H9 (cell line): ENCODE measurements at regions not wholly inside any gene's neighbourhood (a gene's known extent, or its start where the extent isn't known, plus 50 kb on each side); places are given as distances from the start of the nearest gene placed in this dataset.

Experiments used
- DNase-seq: peaks from one replicate; pipeline ENCODE4 v3.0.0-alpha.2; 2017
- H2AFZ ChIP-seq: one replicate; pipeline ENCODE4 v1.6.1; 2013; ENCODE audit warnings: mild to moderate bottlenecking, low read length, control low read depth, moderate library complexity
- H2AK5ac ChIP-seq: 2 replicates; pipeline ENCODE4 v1.6.1; 2013; ENCODE audit warnings: low read length, control low read depth, mixed read lengths; ENCODE audit not compliant: insufficient read length
- H2BK120ac ChIP-seq: one replicate; pipeline ENCODE4 v1.6.1; 2013; ENCODE audit warnings: low read depth, mild to moderate bottlenecking, low read length, control low read depth, inconsistent platforms; ENCODE audit not compliant: poor library complexity, severe bottlenecking
- H2BK12ac ChIP-seq: 2 replicates; pipeline ENCODE4 v1.6.1; 2013; ENCODE audit warnings: low read length, control low read depth, mixed read lengths, low read depth; ENCODE audit not compliant: insufficient read length
- H2BK15ac ChIP-seq: 2 replicates; pipeline ENCODE4 v1.6.1; 2013; ENCODE audit warnings: low read depth, low read length, control low read depth
- H2BK20ac ChIP-seq: one replicate; pipeline ENCODE4 v1.6.1; 2013; ENCODE audit warnings: low read depth, mild to moderate bottlenecking, low read length, control low read depth, inconsistent platforms; ENCODE audit not compliant: poor library complexity, severe bottlenecking
- H2BK5ac ChIP-seq: 2 replicates; pipeline ENCODE4 v1.6.1; 2013; ENCODE audit warnings: low read length, control low read depth, mixed read lengths; ENCODE audit not compliant: insufficient read length
- H3K14ac ChIP-seq: 2 replicates; pipeline ENCODE4 v1.6.1; 2013; ENCODE audit warnings: low read length, control low read depth; ENCODE audit not compliant: insufficient read depth
- H3K18ac ChIP-seq: 2 replicates; pipeline ENCODE4 v1.6.1; 2013; ENCODE audit warnings: low read depth, mild to moderate bottlenecking, mixed read lengths, low read length, control low read depth; ENCODE audit not compliant: insufficient read length
- H3K23ac ChIP-seq: 2 replicates; pipeline ENCODE4 v1.6.1; 2013; ENCODE audit warnings: low read length, control low read depth, mixed read lengths, low read depth; ENCODE audit not compliant: insufficient read length
- H3K23me2 ChIP-seq: 2 replicates; pipeline ENCODE4 v1.6.1; 2013; ENCODE audit warnings: low read depth, mild to moderate bottlenecking, mixed read lengths, low read length, control low read depth; ENCODE audit not compliant: insufficient read length, poor library complexity, severe bottlenecking
- H3K27ac ChIP-seq: 2 replicates; pipeline ENCODE4 v1.5.1; 2013; ENCODE audit warnings: low read length, control low read depth, mixed read lengths, low read depth; ENCODE audit not compliant: insufficient read length
- H3K27me3 ChIP-seq: 2 replicates; pipeline ENCODE4 v1.6.1; 2013; ENCODE audit warnings: low read length, control low read depth, inconsistent platforms; ENCODE audit not compliant: insufficient read depth
- H3K4ac ChIP-seq: 2 replicates; pipeline ENCODE4 v1.6.1; 2013; ENCODE audit warnings: low read depth, mild to moderate bottlenecking, control low read depth, inconsistent platforms, low read length, moderate library complexity
- H3K4me1 ChIP-seq: 2 replicates; pipeline ENCODE4 v1.6.1; 2013; ENCODE audit warnings: low read length, control low read depth, inconsistent platforms; ENCODE audit not compliant: insufficient read depth
- H3K4me2 ChIP-seq: 2 replicates; pipeline ENCODE4 v1.6.1; 2013; ENCODE audit warnings: low read length, control low read depth, mixed read lengths; ENCODE audit not compliant: insufficient read length, insufficient read depth
- H3K56ac ChIP-seq: 2 replicates; pipeline ENCODE4 v1.6.1; 2013; ENCODE audit warnings: low read depth, mild to moderate bottlenecking, mixed read lengths, low read length, control low read depth; ENCODE audit not compliant: insufficient read length
- H3K79me1 ChIP-seq: 2 replicates; pipeline ENCODE4 v1.6.1; 2013; ENCODE audit warnings: low read depth, mild to moderate bottlenecking, moderate library complexity, low read length, control low read depth, inconsistent platforms; ENCODE audit not compliant: insufficient read depth, poor library complexity, severe bottlenecking
- H3K79me2 ChIP-seq: 2 replicates; pipeline ENCODE4 v1.6.1; 2013; ENCODE audit warnings: low read length, control low read depth, inconsistent platforms; ENCODE audit not compliant: insufficient read depth
- H3K9ac ChIP-seq: 2 replicates; pipeline ENCODE4 v1.6.1; 2013; ENCODE audit warnings: low read length, control low read depth, mixed read lengths; ENCODE audit not compliant: insufficient read length; ENCODE audit errors: extremely low read depth
- H3K9me3 ChIP-seq: one replicate; pipeline ENCODE4 v1.6.1; 2013; ENCODE audit warnings: low read depth, low read length, inconsistent platforms; ENCODE audit not compliant: control insufficient read depth
- H3T11ph ChIP-seq: one replicate; pipeline ENCODE4 v1.6.1; 2013; ENCODE audit warnings: mild to moderate bottlenecking, low read length, control low read depth, inconsistent platforms
- H4K20me1 ChIP-seq: one replicate; pipeline ENCODE4 v1.6.1; 2013; ENCODE audit not compliant: control insufficient read depth, insufficient read length, insufficient read depth
- H4K5ac ChIP-seq: 2 replicates; pipeline ENCODE4 v1.6.1; 2013; ENCODE audit warnings: low read depth, mild to moderate bottlenecking, mixed read lengths, low read length, control low read depth; ENCODE audit not compliant: insufficient read length
- H4K8ac ChIP-seq: replicated peaks from 2 replicates; pipeline ENCODE4 v1.6.1; 2013; ENCODE audit warnings: low read length, control low read depth, mixed read lengths, low read depth; ENCODE audit not compliant: insufficient read length
- H4K91ac ChIP-seq: 2 replicates; pipeline ENCODE4 v1.6.1; 2013; ENCODE audit warnings: low read depth, mild to moderate bottlenecking, moderate library complexity, mixed read lengths, low read length, control low read depth; ENCODE audit not compliant: insufficient read length
- H3K27ac Mint-ChIP-seq, 3 experiments: 2 replicates in 2 of 3; 3 replicates in 1 of 3; pipeline ENCODE4 v1.8.0; 2020 to 2021; ENCODE audit warnings: mixed read lengths in 3 of 3, mild to moderate bottlenecking in 1 of 3, moderate library complexity in 1 of 3
- H3K27me3 Mint-ChIP-seq: 2 replicates; pipeline ENCODE4 v1.8.0; 2021; ENCODE audit warnings: low read depth, mild to moderate bottlenecking, moderate library complexity, mixed read lengths
- H3K36me3 Mint-ChIP-seq, 3 experiments: 2 replicates in 2 of 3; 3 replicates in 1 of 3; pipeline ENCODE4 v1.8.0; 2020 to 2021; ENCODE audit warnings: low read depth in 3 of 3, mixed read lengths in 3 of 3; ENCODE audit not compliant: insufficient read depth in 1 of 3
- H3K4me1 Mint-ChIP-seq, 2 experiments: 2 replicates each; pipeline ENCODE4 v1.8.0; 2020; ENCODE audit warnings: mixed read lengths in 2 of 2
- H3K4me3 Mint-ChIP-seq, 2 experiments: 2 replicates in 1 of 2; 3 replicates in 1 of 2; pipeline ENCODE4 v1.8.0; 2020 to 2021; ENCODE audit warnings: mild to moderate bottlenecking in 2 of 2, mixed read lengths in 2 of 2, moderate library complexity in 1 of 2
- H3K9me3 Mint-ChIP-seq, 2 experiments: 2 replicates in 1 of 2; 3 replicates in 1 of 2; pipeline ENCODE4 v1.8.0; 2020; ENCODE audit warnings: mild to moderate bottlenecking in 2 of 2, mixed read lengths in 2 of 2, moderate library complexity in 1 of 2
- CTCF ChIP-seq: fragments of 200-600 bp; sonication (generic); conservative IDR thresholded peaks from 3 replicates; pipeline ENCODE4 v1.8.0; 2021; ENCODE audit warnings: antibody characterized with exemption, mild to moderate bottlenecking
- WGBS: extraction: QIAGEN DNeasy Blood & Tissue Kit; methylation state at CpG from one replicate; pipeline ENCODE4 v1.1.7; 2013; ENCODE audit warnings: missing lambda C conversion rate, low lambda C conversion rate, mixed read lengths; ENCODE audit not compliant: insufficient read length; ENCODE audit errors: extremely low coverage; 5-methylcytosine and 5-hydroxymethylcytosine counted together

- Mint-ChIP-seq H3K36me3 (no peaks in the 10 kb centered on the region), H3K4me3 (no peak overlapping the region), H3K9me3 (no peaks in the 10 kb centered on the region; a peak in 1 of 5 replicates), H3K4me1 (peaks cover 4% of the 10 kb centered on the region in 2 experiments), H3K27me3 (peaks cover 27% of the 10 kb centered on the region), H3K27ac (no peak overlapping the region)
- no peaks in the 10 kb centered on the region for H3K79me1 ChIP-seq
- H4K91ac ChIP-seq = no peak overlapping the region
- no peak overlapping the region for H2AFZ ChIP-seq
- H2BK5ac ChIP-seq = no peak overlapping the region
- H3K4ac ChIP-seq = no peak overlapping the region
- no peak overlapping the region for H2BK15ac ChIP-seq
- H4K20me1 ChIP-seq = no peaks in the 10 kb centered on the region
- no peak for TF ChIP-seq CTCF
- H3K56ac ChIP-seq = no peak overlapping the region
- no peak overlapping the region for H3K4me2 ChIP-seq
- no peak overlapping the region for H3K23ac ChIP-seq
- H3K23me2 ChIP-seq = no peaks in the 10 kb centered on the region
- no peak overlapping the region for H3K14ac ChIP-seq
- no peak overlapping the region for H2BK20ac ChIP-seq
- H3K9me3 ChIP-seq = no peaks in the 10 kb centered on the region
- peaks cover 15% of the 10 kb centered on the region for H3K27me3 ChIP-seq
- H3K4me1 ChIP-seq = no peaks in the 10 kb centered on the region
- no peak overlapping the region for H4K8ac ChIP-seq
- H3K18ac ChIP-seq = no peak overlapping the region
- H3T11ph ChIP-seq = no peak overlapping the region
- H3K9ac ChIP-seq = no peak overlapping the region
- no peak overlapping the region for H2BK12ac ChIP-seq
- H4K5ac ChIP-seq = no peak overlapping the region
- no peak overlapping the region for H2BK120ac ChIP-seq
- H3K79me2 ChIP-seq = no peaks in the 10 kb centered on the region
- WGBS = no CpG with 5 or more reads among the region's 3 CpGs
- no peak for DNase-seq
- no peak overlapping the region for H2AK5ac ChIP-seq
- no peak overlapping the region for H3K27ac ChIP-seq
These were observed 181.2 kb upstream of the IL12A start for GRCh38 chr3:159807137-159808040.
